Activated effector memory CD4-positive, alpha-beta T cell treated with Interleukin-2 at 50 U/mL for 16 hours (primary cell): ENCODE measurements at regions not wholly inside any gene's neighbourhood (a gene's known extent, or its start where the extent isn't known, plus 50 kb on each side); places are given as distances from the start of the nearest gene placed in this dataset.

ENCODE experiments used
- DNase-seq: peaks from one replicate; pipeline ENCODE4 v3.0.0-alpha.2; 2020

DNA sequence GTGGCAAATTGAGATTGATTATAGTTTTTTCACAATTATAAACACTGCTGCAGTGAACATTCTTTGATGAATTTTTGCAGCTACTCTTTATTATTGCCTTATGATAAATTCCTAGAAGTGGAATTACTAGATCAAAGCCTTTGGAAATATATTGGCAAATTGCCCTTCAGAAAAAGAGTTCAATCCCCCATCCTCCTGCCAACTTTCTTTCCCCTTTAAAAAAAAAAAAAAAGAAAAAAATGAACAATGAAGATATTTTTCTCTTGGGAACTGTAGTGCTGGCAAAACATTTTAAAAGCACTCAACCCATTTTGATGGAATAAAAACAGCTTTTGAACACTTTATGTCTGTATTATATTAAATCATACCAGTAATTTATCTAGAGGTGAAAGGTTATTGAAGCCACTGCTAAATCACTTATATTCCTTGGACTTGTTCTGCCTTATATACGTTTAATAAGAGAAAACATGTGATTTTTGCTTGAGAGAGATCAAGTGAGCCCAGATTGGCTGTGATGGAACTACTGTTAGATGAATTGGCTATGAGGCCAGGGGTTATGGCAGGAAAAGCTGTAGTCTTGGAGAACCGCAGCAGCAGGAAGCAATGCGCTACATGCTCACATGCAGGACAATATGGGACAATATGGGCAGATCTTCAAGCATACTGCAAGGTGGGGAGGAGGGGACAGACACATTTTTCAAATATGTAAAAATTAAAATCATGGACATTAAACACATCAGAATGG, 212.8 kb upstream of the C2CD4B start:
- DNase-seq = no peak

GRCh38 chr15:62378772-62379498, 213.8 kb upstream of the C2CD4B start:
- no peak for DNase-seq

GRCh38 chr15:62380011-62380410, 214.9 kb upstream of the C2CD4B start:
- DNase-seq = no peak

DNA sequence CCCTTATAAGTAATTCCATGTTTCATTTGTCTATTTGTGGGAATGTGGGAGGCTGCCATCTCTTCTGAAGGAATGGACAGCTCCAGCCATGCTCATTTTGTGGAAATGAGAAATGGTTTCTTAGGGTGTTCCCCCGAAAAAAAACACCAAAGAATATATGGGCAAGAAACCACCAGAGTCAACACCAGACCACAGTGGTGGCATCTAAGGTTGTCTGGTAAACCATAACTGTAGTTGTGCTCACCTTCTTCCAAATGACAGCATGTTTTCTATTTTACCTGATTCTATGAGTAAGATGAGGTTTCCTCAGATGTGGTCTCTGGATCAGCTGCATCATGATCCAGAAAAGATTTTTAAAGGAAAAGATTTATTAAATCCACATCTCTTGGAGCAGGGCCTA, 217.0 kb upstream of the C2CD4B start:
- no peak for DNase-seq

DNA sequence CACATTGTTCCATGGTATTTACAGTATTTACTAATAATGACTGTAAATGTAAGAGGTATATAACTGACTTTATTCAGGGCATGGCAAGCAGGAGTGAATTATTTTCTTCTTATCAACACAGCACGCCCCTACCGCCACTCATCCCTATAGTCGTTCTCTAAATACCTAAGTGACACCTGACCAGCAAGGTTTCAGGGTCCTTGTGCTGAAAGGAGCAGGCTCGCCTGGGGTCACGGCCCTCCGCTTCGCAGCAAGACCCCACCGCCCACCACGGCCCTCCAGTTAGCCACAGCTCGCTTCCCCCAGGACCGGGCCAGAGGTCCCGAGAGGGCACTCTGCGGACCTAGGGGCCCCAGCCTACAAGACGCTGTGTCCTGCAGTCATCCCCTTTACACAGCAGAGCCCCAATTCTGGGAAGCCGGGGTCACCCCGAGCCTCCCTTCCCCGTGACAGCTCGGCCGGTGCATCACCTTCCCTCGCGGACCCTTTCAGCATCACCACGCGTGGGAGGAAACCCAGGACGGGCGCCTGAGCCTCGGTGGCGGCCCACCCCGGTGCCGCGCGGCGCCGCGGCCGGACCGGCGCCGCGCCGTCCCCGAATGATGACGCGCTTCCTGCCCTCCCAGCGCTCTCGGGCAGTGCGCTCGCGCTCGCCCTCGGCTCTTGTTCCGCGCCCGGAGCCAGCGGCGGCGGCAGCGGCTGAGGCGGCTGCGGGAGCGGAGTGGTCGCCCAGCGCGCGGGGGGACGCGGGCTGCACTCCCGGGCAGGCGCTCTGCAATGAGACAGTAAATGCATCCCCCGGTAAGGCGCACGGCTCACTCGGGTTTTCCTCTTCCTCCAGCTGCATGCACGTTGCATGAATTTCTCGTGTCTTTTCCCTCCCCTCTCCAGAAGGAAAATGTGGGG, 225.1 kb upstream of the C2CD4B start, which contains the start of gene TLN2:
Gene TLN2, plus strand, starts transcription at position 666 of the 906 bp plus-strand sequence.
- DNase-seq = peak; percentile 34

GRCh38 chr15:62390791-62391640, 225.9 kb upstream of the C2CD4B start:
- DNase-seq = no peak

GRCh38 chr15:62391641-62392262, 226.7 kb upstream of the C2CD4B start:
- DNase-seq = peak; percentile 6

DNA sequence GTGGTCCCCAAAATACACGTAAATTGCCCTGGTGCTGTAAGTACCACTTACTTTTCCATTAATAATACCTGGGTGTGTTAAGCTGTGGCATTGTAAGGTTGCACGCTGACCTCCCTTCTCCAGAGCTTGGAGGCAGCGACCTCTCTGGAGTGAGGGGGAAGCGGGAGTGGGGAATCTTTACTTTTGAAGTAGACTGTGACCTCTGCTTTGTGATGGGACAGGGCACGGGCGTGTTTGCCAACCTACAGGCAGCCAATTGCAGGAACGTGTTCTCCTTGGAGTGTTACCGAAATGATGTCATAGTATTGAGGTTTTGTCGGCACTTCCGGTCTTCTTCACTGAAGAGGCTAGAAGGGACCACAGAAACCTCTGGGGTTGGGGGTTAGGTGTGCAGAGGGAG, 227.3 kb upstream of the C2CD4B start:
- no peak for DNase-seq

DNA sequence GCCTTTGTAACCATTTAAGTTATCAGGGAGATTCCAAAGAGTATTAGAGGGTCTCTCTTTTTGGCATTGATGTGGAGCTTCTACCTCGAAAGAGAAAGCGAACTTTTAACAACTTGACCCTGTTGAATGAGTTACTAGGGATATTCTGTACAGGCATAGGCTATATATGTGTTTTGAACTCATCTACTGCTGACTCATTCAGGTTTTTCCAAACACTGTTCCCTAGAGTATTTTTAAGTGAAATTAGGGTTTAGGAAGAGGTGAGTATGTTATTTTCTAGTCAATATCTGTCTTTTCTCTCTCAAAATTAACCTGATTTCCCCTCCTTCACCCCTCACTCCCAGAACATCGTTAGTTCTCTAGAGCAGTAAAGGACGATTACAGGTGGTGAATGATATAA, 228.1 kb upstream of the C2CD4B start:
- no peak for DNase-seq

DNA sequence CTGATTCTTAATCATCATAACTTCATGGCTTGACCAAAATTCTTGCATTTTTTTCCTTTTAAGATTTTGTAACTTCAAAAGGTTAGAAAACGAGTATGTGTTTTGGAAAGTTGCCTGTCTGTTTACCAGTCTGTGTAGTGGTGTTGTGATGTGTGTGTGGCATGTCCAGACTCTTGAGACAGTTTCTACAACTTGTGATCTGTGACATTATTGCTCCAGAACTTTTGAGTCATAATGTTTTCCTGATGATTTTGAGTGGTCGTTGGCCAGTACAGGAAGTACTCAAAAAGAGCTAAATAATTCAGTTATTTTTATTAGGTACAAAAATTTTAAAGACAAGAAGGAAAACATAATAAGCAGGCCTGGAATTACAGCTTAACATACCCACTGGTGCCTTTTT, 229.0 kb upstream of the C2CD4B start:
- no peak for DNase-seq

- DNase-seq = no peak
These were observed 235.7 kb upstream of the C2CD4B start for GRCh38 chr15:62400778-62401177.

DNA sequence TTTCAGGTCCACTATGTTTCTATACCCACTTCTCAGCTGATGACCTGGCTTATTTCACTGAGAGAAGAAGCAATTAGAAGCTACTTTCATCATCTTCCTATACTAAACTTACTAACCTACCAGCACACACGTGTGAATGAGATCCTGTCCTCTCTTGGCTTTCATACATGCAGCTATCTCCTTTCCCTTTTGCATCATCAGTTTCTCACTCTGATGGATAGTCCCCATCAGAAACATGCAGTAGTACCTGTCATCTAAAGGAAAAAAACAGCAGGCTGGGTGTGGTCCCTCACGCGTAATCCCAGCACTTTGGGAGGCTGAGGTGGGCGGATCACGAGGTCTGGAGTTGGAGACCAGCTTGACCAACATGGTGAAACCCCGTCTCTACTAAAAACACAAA, 237.6 kb upstream of the C2CD4B start:
- no peak for DNase-seq

DNA sequence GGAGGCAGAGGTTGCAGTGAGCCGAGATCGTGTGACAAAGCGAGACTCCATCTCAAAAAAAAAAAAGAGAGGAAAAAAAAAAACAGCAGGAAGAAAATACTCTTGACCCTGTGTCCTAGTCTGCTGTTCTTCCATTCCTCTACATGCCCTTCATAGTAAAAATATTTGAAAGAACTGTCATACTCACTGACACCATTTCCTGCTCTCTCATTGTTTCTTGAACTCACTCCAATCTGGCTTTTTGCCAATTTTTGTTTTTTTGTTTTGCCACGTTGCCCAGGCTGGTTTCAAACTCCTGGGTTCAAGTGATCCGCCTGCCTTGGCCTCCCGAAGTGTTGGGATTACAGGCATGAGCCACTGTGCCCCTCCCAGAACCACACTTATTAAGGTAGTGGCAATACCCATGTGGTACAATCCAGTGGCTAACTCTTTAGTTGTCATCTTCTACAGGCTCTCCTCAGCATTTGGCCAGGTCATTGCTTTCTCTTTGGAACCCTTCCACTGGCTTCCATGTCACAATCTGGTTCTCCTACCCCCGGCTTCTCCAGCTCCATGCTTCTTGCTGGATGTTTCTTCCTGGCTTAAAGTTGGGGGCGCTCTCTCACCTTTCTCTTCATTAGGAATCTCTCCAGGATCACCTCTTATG, 238.2 kb upstream of the C2CD4B start:
- no peak for DNase-seq

DNA sequence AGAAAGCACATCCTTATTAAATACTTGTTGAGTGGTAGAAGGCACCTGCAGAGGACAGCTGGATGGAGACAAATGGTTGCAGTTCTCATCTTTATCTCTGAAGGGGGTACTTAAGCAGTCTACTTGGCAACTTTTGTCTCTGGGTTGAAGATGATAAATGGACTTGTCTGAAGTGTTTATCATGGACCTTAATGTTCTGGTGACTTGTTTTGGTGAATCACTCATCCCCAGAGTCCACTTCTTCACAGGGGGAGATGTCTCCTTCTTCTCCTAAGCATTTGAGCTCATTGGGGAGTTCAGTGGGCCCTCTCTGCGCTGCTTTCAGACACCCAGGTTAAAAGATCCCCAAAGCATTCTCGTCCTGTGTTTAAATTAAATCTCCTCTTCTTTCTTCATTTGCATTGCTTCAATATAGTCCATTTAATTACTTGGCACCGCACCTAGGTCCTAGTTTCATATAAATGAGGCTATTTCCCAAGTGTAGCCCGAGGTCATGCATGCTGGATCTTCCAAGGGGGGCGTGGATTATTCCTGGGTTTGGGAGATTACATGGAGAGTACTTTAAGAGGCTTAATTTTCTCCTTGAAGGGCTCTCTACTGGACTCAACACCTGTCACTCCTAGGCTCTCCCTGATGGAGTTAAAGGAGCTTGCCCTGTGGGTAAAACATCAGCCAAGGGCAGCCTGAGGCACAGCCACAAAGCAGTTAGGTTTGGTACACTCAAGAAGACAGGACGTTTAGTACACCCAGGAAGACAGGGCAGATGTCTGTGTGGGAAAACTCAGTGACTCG, 239.3 kb upstream of the C2CD4B start:
- DNase-seq = no peak

- DNase-seq = no peak
These were observed 241.3 kb upstream of the C2CD4B start for GRCh38 chr15:62406305-62406891.

- DNase-seq = no peak
These were observed 242.1 kb upstream of the C2CD4B start for GRCh38 chr15:62407216-62407615.

- no peak for DNase-seq
These were observed 242.9 kb upstream of the C2CD4B start for GRCh38 chr15:62407962-62408361.

- no peak for DNase-seq
These were observed 244.4 kb upstream of the C2CD4B start for GRCh38 chr15:62409466-62409865.

GRCh38 chr15:62412686-62413085, 247.6 kb upstream of the C2CD4B start:
- DNase-seq = no peak

DNA sequence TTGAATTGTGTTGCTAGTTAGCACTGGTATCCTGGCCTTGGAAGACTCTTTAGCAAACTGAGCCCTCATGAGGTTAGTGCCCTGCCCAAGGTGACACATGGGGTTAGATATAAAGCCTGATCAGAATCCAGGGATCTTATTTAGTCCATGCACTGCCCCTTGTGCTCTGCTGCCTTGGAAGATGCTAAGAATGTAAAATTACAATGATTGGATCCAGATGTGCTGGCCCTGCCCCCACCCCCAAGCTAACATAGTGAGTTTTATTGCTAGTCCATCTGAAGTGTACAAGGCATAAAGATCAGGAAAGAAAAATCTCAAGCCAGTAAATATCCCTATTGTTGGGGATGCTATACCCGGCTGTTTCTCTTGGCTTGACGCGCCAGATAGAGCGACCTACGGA, 248.1 kb upstream of the C2CD4B start:
- no peak for DNase-seq
